ENCODE measurements at regions not wholly inside any gene's neighbourhood (a gene's known extent, or its start where the extent isn't known, plus 50 kb on each side); places are given as distances from the start of the nearest gene placed in this dataset.

DNA sequence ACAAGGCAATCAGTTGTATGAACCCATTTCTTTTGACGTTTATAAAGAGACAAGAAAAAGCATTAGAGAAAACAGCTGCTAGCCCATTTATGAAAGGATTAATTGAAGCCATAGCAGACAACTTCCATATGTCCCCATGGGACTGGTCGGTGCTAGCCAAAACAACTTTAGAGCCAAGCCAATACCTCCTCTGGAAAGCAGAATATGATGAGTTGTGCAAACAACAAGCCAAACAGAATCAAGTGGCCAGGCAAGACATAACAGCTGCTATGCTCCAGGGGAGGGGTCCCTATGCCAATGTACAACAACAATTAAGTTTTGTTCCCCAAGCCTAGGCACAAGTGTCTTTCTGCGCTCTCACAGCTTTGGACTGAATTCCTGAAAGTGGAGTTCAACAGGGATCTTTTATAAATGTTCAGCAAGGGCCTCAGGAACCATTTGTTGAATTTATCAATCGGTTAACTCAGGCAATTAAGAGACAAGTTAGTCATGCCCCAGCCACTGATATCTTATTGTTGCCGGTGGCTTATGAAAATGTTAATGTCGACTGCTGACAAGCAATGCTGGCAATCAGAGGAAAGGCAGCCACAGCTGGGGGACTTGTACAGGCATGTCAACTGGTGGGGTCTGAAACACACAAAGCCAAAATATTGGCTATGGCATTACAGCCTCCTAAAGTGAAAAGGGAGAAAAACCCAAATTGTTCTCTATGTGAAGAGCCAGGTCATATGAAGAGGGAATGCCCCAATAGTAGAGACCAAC is 1593.1 kb upstream of the TENM4 start:
- no peak for DNase-seq (ENCODE audit: low read depth)

DNA sequence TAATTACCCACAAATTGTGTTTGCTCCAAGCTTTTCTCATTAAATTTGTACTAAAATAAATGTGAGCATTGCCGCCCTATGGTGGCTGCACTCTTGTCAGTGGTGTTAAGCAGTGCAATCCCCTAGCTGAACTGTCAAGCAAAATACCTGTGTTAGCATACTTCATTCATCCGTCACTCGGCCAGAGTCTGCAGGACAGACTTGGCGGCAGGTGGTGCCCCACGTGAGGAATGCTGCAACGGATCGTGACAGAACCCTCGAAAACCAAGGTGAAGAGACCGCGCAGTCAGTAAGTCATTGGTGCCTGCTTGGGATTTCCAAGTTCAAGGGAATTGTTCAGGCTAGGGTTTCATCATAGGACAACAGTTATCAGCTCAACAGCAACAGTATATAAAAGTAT is 1592.1 kb upstream of the TENM4 start:
- DNase-seq (ENCODE audit: low read depth), result no peak

GRCh38 chr11:81030186-81030585 is 1589.4 kb upstream of the TENM4 start:
- DNase-seq (ENCODE audit: low read depth), result no peak

DNA sequence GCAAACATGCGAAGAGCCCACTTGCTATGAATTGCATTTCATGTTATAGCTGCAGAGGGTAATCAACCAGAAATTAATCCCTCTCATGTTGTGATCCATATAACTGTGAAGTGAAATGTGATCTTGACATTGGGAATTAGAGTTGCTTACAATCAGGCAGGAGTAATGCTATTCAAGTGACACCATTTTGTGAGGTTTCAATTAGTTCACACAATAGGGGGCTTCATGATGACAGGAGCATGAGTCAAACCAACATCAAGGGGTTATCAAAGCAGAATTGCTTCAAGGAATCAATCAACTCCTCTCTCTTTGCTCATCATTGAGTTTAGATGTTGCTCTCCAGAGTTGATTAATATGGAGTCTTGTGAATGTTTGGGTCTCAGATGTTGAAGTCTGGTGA is 1585.2 kb upstream of the TENM4 start:
- no peak for DNase-seq (ENCODE audit: low read depth)

- no peak for DNase-seq (ENCODE audit: low read depth)
Measured at GRCh38 chr11:81022057-81022456, 1581.2 kb upstream of the TENM4 start.

DNA sequence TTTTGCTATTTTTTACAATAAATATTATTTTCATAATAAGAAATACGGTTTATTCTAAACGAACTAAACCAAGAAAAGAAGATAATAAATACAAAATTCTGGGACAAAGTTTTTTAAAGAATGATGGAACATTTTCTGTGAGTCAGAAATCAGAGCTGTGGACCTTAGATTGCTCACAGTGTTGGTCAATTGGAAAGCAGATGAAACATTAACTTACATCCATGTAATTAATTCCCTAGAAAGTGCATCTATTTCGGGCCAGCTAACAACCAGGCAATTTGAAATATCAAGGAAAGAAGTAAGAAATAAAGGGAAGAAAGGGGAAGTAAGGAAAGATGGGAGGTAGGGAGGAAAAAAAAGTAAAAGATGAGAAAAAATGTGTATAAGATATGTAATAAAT is 1569.8 kb upstream of the TENM4 start:
- no peak for DNase-seq (ENCODE audit: low read depth)

DNA sequence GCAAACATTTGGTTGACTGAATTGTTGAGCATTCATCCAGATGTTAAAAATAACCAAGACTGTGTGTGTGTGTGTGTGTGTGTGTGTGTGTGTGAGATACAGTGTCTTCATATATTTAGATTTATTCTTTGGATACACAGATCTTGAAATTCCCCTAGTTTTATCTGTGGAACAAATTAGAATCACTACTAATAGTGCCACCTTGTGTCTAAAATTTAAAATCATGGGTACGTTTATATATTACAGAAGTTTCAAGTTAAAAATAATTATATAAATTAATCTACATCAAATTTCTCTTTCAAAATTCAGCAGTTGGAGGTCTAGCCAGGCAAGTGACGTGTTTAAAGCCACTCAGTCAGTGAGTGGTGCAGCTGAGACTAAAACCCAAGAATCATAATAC is 1566.2 kb upstream of the TENM4 start:
- DNase-seq (ENCODE audit: low read depth), result no peak

DNA sequence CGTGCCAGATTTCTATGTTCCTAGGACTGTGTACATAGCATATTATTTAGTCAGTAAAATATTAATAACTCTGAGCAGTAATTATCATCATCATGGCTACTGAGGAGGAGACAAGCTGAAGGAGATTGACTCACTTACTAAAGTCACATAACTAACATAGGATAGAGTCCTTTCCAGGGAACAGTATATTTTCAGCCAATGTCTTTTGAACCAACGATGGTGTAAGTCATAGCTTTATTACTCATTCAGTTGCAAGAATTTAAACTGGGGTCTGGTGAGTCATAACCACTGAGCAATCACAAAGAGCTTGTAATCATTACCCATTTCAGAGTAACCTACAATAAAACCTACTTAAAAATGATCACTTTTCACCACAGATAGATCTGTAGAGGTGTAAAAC is 1564.8 kb upstream of the TENM4 start:
- no peak for DNase-seq (ENCODE audit: low read depth)

DNA sequence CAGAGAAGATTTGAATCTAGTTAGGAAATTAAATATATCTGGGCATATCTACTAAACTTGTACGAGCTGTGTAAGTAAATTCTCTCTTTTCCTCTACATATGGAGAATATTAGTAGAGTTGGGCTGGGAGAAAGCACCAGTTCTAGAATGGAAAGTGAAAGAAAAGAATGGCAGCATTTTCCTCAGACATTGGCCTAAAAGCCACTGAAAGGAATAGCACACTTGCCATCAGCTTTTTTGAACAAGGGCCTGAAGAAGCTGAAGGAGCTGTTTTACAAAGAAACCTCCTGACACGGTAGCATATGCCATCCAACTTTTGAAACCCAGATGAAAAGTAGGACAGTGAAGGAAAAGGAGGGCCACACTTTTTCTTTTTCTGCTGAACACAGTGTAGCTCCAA is 1563.7 kb upstream of the TENM4 start:
- no peak for DNase-seq (ENCODE audit: low read depth)

DNA sequence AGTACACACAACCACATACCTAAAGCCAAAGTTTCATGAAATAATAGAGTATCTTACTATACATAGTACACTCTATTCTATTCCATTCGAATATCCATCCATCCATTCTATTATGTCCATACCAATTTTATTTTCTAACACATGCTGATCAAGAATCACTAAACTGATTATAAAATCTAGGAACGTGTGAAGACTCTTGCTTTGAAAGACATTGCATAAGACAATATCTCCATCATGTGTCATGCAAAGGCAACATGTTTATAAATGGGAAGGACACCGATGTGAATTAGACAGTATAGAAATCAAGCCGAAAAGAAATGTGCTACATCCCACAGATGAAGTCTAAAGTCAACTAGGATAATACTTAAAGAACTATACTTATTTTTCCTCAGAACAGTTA is 1561.5 kb upstream of the TENM4 start:
- DNase-seq (ENCODE audit: low read depth), result no peak

DNA sequence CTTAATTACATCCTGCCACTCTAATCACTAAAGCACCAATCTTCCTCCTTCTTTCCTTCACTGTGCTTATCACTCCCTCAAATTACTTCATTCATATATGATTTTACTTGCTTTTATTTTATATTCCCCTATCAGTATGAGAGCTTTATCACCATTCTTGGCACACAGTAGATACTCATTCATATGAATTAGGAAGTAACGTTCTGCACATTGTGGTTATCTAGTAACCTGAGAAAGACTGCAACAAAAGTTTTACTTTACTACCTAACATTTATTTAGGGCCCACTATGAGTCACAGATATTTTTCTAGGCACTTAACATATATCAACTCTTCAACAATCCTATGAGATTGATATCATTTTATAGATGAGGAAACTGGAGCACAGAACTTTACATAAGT is 1559.9 kb upstream of the TENM4 start:
- DNase-seq (ENCODE audit: low read depth), result no peak

DNA sequence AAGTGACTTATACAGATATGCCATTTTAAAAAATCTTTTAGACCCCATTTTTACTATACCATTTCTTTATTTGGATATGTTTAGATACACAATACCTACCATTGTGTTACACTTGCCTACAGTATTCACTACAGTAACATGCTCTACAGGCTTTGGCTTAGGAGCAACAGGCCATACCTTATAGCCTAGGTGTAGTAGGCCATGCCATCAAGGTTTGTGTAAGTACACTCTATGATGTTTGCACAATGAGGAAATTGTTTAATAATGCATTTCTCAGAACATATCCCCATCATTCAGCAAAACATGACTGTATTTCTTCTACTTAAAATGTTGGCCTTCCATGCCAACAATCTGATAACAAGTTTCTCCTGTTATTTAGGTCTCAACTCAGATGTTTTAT is 1559.5 kb upstream of the TENM4 start:
- DNase-seq (ENCODE audit: low read depth), result no peak

- DNase-seq (ENCODE audit: low read depth), result no peak
Measured at GRCh38 chr11:80995523-80995922, 1554.7 kb upstream of the TENM4 start.

- DNase-seq (ENCODE audit: low read depth), result no peak
Measured at GRCh38 chr11:80993536-80993935, 1552.7 kb upstream of the TENM4 start.

GRCh38 chr11:80990885-80991284 is 1550.1 kb upstream of the TENM4 start:
- DNase-seq (ENCODE audit: low read depth), result no peak

DNA sequence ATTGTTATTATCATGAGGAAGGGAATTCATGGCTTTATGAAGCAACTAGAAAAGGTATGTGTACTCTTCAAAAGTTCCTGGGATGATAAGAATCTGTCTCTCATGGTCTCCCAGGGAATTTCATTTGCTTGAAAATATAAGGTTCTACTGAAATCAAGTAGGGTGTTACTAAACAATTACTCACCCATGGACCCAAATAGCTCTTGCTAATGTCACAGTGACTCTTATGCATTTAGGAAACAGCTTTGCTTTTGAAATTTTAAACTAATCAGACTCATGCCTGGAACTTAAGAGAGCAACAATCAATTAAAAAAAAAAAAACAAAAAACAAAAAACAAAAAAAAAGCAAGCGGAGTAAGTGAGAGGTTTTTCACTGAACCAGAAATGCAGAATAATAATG is 1546.3 kb upstream of the TENM4 start:
- DNase-seq (ENCODE audit: low read depth), result no peak

DNA sequence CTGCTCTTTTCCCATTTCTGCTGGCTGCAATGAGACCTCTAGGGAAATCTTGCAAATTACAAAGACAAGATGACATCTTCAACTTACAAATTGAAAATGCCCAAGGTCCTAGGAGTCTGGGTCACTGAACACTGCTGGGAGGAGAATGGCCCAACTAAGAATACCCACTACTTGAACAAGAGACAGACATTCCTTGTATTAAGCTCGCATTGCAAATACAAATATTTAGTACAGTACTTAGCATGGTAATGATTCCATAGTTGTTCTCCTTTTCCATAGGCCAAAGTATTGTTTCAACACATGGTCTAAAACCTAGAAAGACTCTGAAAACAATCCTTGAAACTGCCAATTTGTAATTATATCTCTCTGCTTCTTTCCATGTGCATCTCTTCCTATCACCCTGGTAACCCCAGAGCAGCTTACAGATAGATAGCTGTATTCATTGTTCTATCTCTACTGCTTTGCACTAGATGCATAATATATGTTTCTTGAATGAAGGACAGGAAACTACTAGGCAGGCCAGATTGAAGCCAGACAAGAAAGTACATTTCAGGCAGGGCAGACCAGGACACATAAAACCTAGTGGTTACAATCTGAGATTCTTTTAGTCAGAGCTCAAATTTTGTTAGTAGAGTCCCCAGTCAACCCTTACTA is 1545.7 kb upstream of the TENM4 start:
- no peak for DNase-seq (ENCODE audit: low read depth)

- no peak for DNase-seq (ENCODE audit: low read depth)
Measured at GRCh38 chr11:80980227-80980626, 1539.4 kb upstream of the TENM4 start.

GRCh38 chr11:80973786-80974185 is 1533.0 kb upstream of the TENM4 start:
- no peak for DNase-seq (ENCODE audit: low read depth)

DNA sequence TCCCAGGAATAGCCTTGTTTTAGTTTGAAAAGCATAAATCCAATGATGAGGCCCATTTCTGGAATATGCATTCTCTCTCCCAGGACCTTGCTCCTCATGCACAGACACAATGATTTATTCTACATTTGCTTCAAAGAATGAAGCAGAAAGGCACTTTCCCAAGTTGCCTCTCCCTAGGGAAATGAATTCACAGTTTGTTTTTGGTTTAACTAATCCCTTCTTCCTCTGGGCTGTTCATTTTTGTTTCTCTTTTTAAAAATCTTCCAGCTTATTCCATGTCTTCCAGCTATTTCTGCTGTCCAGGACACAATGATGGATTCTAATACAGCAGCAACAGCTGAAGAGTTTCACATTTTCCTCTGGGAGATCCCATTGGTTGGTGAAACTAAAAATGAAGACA is 1529.2 kb upstream of the TENM4 start:
- peak; percentile 6 for DNase-seq (ENCODE audit: low read depth)

DNA sequence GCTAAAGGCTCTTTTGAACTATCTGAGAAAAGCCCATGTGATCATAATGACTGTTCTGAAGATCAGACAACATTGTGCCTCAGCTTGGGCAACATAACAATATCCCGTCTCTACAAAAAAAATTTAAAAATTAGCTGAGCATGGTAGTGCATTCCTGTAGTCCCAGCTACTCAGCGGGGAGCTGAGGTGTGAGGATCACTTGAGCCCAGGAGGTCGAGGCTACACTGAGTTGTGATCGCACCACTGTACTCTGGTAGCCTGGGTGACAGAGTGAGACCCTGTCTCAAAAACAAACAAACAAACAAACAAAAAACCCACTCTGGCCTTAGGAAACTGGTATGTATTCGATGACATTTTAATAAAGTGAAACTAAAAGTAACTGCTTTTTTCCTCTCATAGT is 1526.8 kb upstream of the TENM4 start:
- DNase-seq (ENCODE audit: low read depth), result no peak

- no peak for DNase-seq (ENCODE audit: low read depth)
Measured at GRCh38 chr11:80960381-80961029, 1519.7 kb upstream of the TENM4 start.

- DNase-seq (ENCODE audit: low read depth), result no peak
Measured at GRCh38 chr11:80959751-80960150, 1518.9 kb upstream of the TENM4 start.
